ENCODE measurements at regions not wholly inside any gene's neighbourhood (a gene's known extent, or its start where the extent isn't known, plus 50 kb on each side); places are given as distances from the start of the nearest gene placed in this dataset.

- no peaks in the 10 kb centered on the region for H3K9me3 ChIP-seq
- no peaks in the 10 kb centered on the region for H3K4me1 ChIP-seq
- no peak for DNase-seq
- H3K27me3 ChIP-seq = no peaks in the 10 kb centered on the region
- WGBS, 2 donors = 58 to 66% methylated on average over 1 of the region's 1 CpG
- ATAC-seq (ENCODE audit: low FRiP score in 2 of 2) = no peak
- no peak overlapping the region for H3K4me3 ChIP-seq
- no peaks in the 10 kb centered on the region for H3K36me3 ChIP-seq
- H3K27ac ChIP-seq = no peak overlapping the region
- no peak for TF ChIP-seq CTCF (IDR thresholded peaks at IDR 0.05)
- TF ChIP-seq EP300 (IDR thresholded peaks at IDR 0.05) = no peak
Observed at GRCh38 chr4:33425936-33426335, 2705.8 kb downstream of the PCDH7 start.

GRCh38 chr4:33427676-33428075 is 2707.5 kb downstream of the PCDH7 start:
- no peaks in the 10 kb centered on the region for H3K9me3 ChIP-seq
- H3K27ac ChIP-seq = no peak overlapping the region
- no peak overlapping the region for H3K4me3 ChIP-seq
- H3K27me3 ChIP-seq = no peaks in the 10 kb centered on the region
- DNase-seq (no peak), ATAC-seq (ENCODE audit: low FRiP score in 2 of 2) (no peak)
- no peak for TF ChIP-seq POLR2AphosphoS5 (IDR thresholded peaks at IDR 0.05)
- TF ChIP-seq POLR2A (IDR thresholded peaks at IDR 0.05) = no peak
- no peak for TF ChIP-seq EP300 (IDR thresholded peaks at IDR 0.05)
- no peak for TF ChIP-seq CTCF (IDR thresholded peaks at IDR 0.05)
- 68 to 95% methylated on average over 1 of the region's 1 CpG for WGBS, 2 donors
- no peaks in the 10 kb centered on the region for H3K4me1 ChIP-seq
- H3K36me3 ChIP-seq = no peaks in the 10 kb centered on the region

- Histone ChIP-seq H3K36me3 (no peaks in the 10 kb centered on the region), H3K27me3 (no peaks in the 10 kb centered on the region), H3K4me1 (no peaks in the 10 kb centered on the region), H3K27ac (no peak overlapping the region), H3K9me3 (no peaks in the 10 kb centered on the region), H3K4me3 (no peak overlapping the region)
- DNase-seq (no peak), ATAC-seq (ENCODE audit: low FRiP score in 2 of 2) (no peak)
- TF ChIP-seq POLR2A (IDR thresholded peaks at IDR 0.05) (no peak), POLR2AphosphoS5 (IDR thresholded peaks at IDR 0.05) (no peak), CTCF (IDR thresholded peaks at IDR 0.05) (no peak), EP300 (IDR thresholded peaks at IDR 0.05) (no peak)
- WGBS, 2 donors = 80 to 85% methylated on average over 4 of the region's 4 CpGs
Observed at GRCh38 chr4:33429971-33430370, 2709.8 kb downstream of the PCDH7 start.

- Histone ChIP-seq H3K4me1 (no peaks in the 10 kb centered on the region), H3K4me3 (no peak overlapping the region), H3K27me3 (no peaks in the 10 kb centered on the region), H3K27ac (no peak overlapping the region), H3K9me3 (no peaks in the 10 kb centered on the region), H3K36me3 (no peaks in the 10 kb centered on the region)
- no peak for ATAC-seq (ENCODE audit: low FRiP score in 2 of 2)
- 63 to 76% methylated on average over 2 of the region's 2 CpGs for WGBS, 2 donors
- TF ChIP-seq EP300 (IDR thresholded peaks at IDR 0.05) = no peak
- DNase-seq = no peak
Observed at GRCh38 chr4:33437406-33437805, 2717.2 kb downstream of the PCDH7 start.

- Histone ChIP-seq H3K27me3 (no peaks in the 10 kb centered on the region), H3K4me3 (no peak overlapping the region), H3K4me1 (no peaks in the 10 kb centered on the region), H3K9me3 (no peaks in the 10 kb centered on the region), H3K36me3 (no peaks in the 10 kb centered on the region), H3K27ac (no peak overlapping the region)
- 70% methylated on average over 2 of the region's 2 CpGs for WGBS, 2 donors
- no peak for DNase-seq
- no peak for ATAC-seq (ENCODE audit: low FRiP score in 2 of 2)
- TF ChIP-seq CTCF (IDR thresholded peaks at IDR 0.05) (no peak), EP300 (IDR thresholded peaks at IDR 0.05) (no peak), POLR2A (IDR thresholded peaks at IDR 0.05) (no peak), POLR2AphosphoS5 (IDR thresholded peaks at IDR 0.05) (no peak)
Observed at GRCh38 chr4:33446953-33447352, 2726.8 kb downstream of the PCDH7 start.
